ENCODE measurements at regions not wholly inside any gene's neighbourhood (a gene's known extent, or its start where the extent isn't known, plus 50 kb on each side); places are given as distances from the start of the nearest gene placed in this dataset.

- DNase-seq: no peak
- H3K27me3 ChIP-seq: no peaks in the 10 kb centered on the region
- H3K4me1 ChIP-seq: no peaks in the 10 kb centered on the region
- no peak for TF ChIP-seq CTCF (IDR thresholded peaks at IDR 0.05)
- TF ChIP-seq POLR2A (IDR thresholded peaks at IDR 0.05): no peak
- no peak for TF ChIP-seq EP300 (IDR thresholded peaks at IDR 0.05)
- no peak for TF ChIP-seq POLR2AphosphoS5 (IDR thresholded peaks at IDR 0.05)
- ATAC-seq (ENCODE audit: low FRiP score in 2 of 2): peak in 1 of 2 donors; percentile 51
- H3K4me3 ChIP-seq: no peak overlapping the region
- WGBS, 2 donors: 68 to 72% methylated on average over 3 of the region's 3 CpGs
- no peaks in the 10 kb centered on the region for H3K9me3 ChIP-seq
- no peaks in the 10 kb centered on the region for H3K36me3 ChIP-seq
- H3K27ac ChIP-seq: no peak overlapping the region
These were observed 384.9 kb upstream of the THBS1 start for GRCh38 chr15:39195961-39196486.

GRCh38 chr15:39198044-39199000 lies 382.6 kb upstream of the THBS1 start:
- ATAC-seq (ENCODE audit: low FRiP score in 2 of 2) (no peak), DNase-seq (no peak)
- Histone ChIP-seq H3K36me3 (no peaks in the 10 kb centered on the region), H3K4me1 (no peaks in the 10 kb centered on the region), H3K4me3 (no peak overlapping the region), H3K27me3 (no peaks in the 10 kb centered on the region), H3K9me3 (no peaks in the 10 kb centered on the region), H3K27ac (no peak overlapping the region)
- TF ChIP-seq POLR2AphosphoS5 (IDR thresholded peaks at IDR 0.05) (no peak), CTCF (IDR thresholded peaks at IDR 0.05) (no peak), POLR2A (IDR thresholded peaks at IDR 0.05) (no peak), EP300 (IDR thresholded peaks at IDR 0.05) (no peak)
- 89 to 90% methylated on average over 6 of the region's 6 CpGs for WGBS, 2 donors

GRCh38 chr15:39199076-39199475 lies 381.8 kb upstream of the THBS1 start:
- no peaks in the 10 kb centered on the region for H3K4me1 ChIP-seq
- H3K9me3 ChIP-seq: no peaks in the 10 kb centered on the region
- DNase-seq: no peak
- no peak for TF ChIP-seq POLR2A (IDR thresholded peaks at IDR 0.05)
- no peak for TF ChIP-seq EP300 (IDR thresholded peaks at IDR 0.05)
- no peak for TF ChIP-seq CTCF (IDR thresholded peaks at IDR 0.05)
- no peak for TF ChIP-seq POLR2AphosphoS5 (IDR thresholded peaks at IDR 0.05)
- ATAC-seq (ENCODE audit: low FRiP score in 2 of 2): no peak
- no peak overlapping the region for H3K4me3 ChIP-seq
- H3K27ac ChIP-seq: no peak overlapping the region
- no peaks in the 10 kb centered on the region for H3K27me3 ChIP-seq
- 41 to 83% methylated on average over 2 of the region's 2 CpGs for WGBS, 2 donors
- H3K36me3 ChIP-seq: no peaks in the 10 kb centered on the region

GRCh38 chr15:39200586-39200985 lies 380.3 kb upstream of the THBS1 start:
- Histone ChIP-seq H3K4me1 (no peaks in the 10 kb centered on the region), H3K4me3 (no peak overlapping the region), H3K27ac (no peak overlapping the region), H3K9me3 (no peaks in the 10 kb centered on the region), H3K27me3 (no peaks in the 10 kb centered on the region), H3K36me3 (no peaks in the 10 kb centered on the region)
- no peak for ATAC-seq (ENCODE audit: low FRiP score in 2 of 2)
- no peak for DNase-seq
- TF ChIP-seq CTCF (IDR thresholded peaks at IDR 0.05): no peak
- no peak for TF ChIP-seq POLR2AphosphoS5 (IDR thresholded peaks at IDR 0.05)
- no peak for TF ChIP-seq EP300 (IDR thresholded peaks at IDR 0.05)
- no peak for TF ChIP-seq POLR2A (IDR thresholded peaks at IDR 0.05)
